Neutrophil (primary cell): ENCODE measurements at regions not wholly inside any gene's neighbourhood (a gene's known extent, or its start where the extent isn't known, plus 50 kb on each side); places are given as distances from the start of the nearest gene placed in this dataset.

Experiments
- H3K27ac ChIP-seq: fragments of 200-600 bp; sonication (generic); 2 replicates; pipeline ENCODE4 v1.5.1; 2016; ENCODE audit warnings: mild to moderate bottlenecking, moderate library complexity
- H3K27me3 ChIP-seq: fragments of 200-600 bp; sonication (generic); 2 replicates; pipeline ENCODE4 v1.6.0; 2016; ENCODE audit warnings: mild to moderate bottlenecking
- H3K36me3 ChIP-seq: fragments of 200-600 bp; sonication (generic); 2 replicates; pipeline ENCODE4 v1.5.1; 2017
- H3K4me1 ChIP-seq, 2 experiments: fragments of 200-600 bp in 1 of 2; sonication (generic) in 1 of 2; 1 replicate in 1 of 2; 2 replicates in 1 of 2; pipeline versions ENCODE4 v1.5.1 to v1.6.1; 2013 to 2016; ENCODE audit warnings: low read depth in 1 of 2, low read length in 1 of 2, mild to moderate bottlenecking in 1 of 2, moderate library complexity in 1 of 2; ENCODE audit not compliant: control insufficient read depth in 1 of 2, insufficient read depth in 1 of 2
- H3K4me3 ChIP-seq, 2 experiments: fragments of 200-600 bp in 1 of 2; sonication (generic) in 1 of 2; 1 replicate in 1 of 2; 2 replicates in 1 of 2; pipeline ENCODE4 v1.5.1; 2013 to 2016; ENCODE audit warnings: low read depth in 1 of 2, low read length in 1 of 2, mild to moderate bottlenecking in 1 of 2, moderate library complexity in 1 of 2
- H3K9me3 ChIP-seq: fragments of 200-600 bp; sonication (generic); 2 replicates; pipeline ENCODE4 v1.5.1; 2016
- CTCF ChIP-seq: fragments of 200-600 bp; sonication (generic); IDR thresholded peaks from 2 replicates; pipeline ENCODE4 v1.5.1; 2016; ENCODE audit warnings: antibody characterized with exemption

- Histone ChIP-seq H3K27ac (no peak overlapping the region), H3K27me3 (no peaks in the 10 kb centered on the region), H3K36me3 (no peaks in the 10 kb centered on the region), H3K9me3 (no peaks in the 10 kb centered on the region), H3K4me3 (no peak overlapping the region), H3K4me1 (no peaks in the 10 kb centered on the region)
- TF ChIP-seq CTCF, result no peak
These were observed 109.1 kb downstream of the MACIR start for GRCh38 chr5:103367702-103368101.

- Histone ChIP-seq H3K4me3 (no peak overlapping the region), H3K27me3 (no peaks in the 10 kb centered on the region), H3K9me3 (no peaks in the 10 kb centered on the region), H3K36me3 (no peaks in the 10 kb centered on the region), H3K4me1 (no peaks in the 10 kb centered on the region), H3K27ac (no peak overlapping the region)
- no peak for TF ChIP-seq CTCF
These were observed 108.5 kb downstream of the MACIR start for GRCh38 chr5:103366918-103367549.

- Histone ChIP-seq H3K9me3 (no peaks in the 10 kb centered on the region), H3K36me3 (no peaks in the 10 kb centered on the region)
These were observed 105.5 kb downstream of the MACIR start for GRCh38 chr5:103364074-103364473.

GRCh38 chr5:103362211-103362610, 103.6 kb downstream of the MACIR start:
- Histone ChIP-seq H3K4me1 (peaks cover 0 to under 1% of the 10 kb centered on the region in 2 experiments), H3K27me3 (no peaks in the 10 kb centered on the region), H3K4me3 (no peak overlapping the region), H3K27ac (no peak overlapping the region), H3K9me3 (no peaks in the 10 kb centered on the region), H3K36me3 (no peaks in the 10 kb centered on the region)
- TF ChIP-seq CTCF, result no peak

More at GRCh38 chr5:103364074-103364473, 105.5 kb downstream of the MACIR start:
- Histone ChIP-seq H3K27me3 (no peaks in the 10 kb centered on the region), H3K4me3 (no peak overlapping the region), H3K27ac (no peak overlapping the region), H3K4me1 (no peaks in the 10 kb centered on the region)
- no peak for TF ChIP-seq CTCF

GRCh38 chr5:103360475-103360874, 101.9 kb downstream of the MACIR start:
- H3K36me3 ChIP-seq, result no peaks in the 10 kb centered on the region
- no peaks in the 10 kb centered on the region for H3K27me3 ChIP-seq
- no peak for TF ChIP-seq CTCF
- H3K27ac ChIP-seq, result no peak overlapping the region
- H3K4me3 ChIP-seq, result no peak overlapping the region
- H3K4me1 ChIP-seq, result peaks cover 0 to 4% of the 10 kb centered on the region in 2 experiments
- H3K9me3 ChIP-seq, result no peaks in the 10 kb centered on the region
